MM.1S (cell line): ENCODE measurements at regions not wholly inside any gene's neighbourhood (a gene's known extent, or its start where the extent isn't known, plus 50 kb on each side); places are given as distances from the start of the nearest gene placed in this dataset.

Experiments used
- CTCF ChIP-seq: fragments of 300-600 bp; sonication (generic); IDR thresholded peaks from 2 replicates; pipeline ENCODE4 v1.5.1; 2016; ENCODE audit warnings: antibody characterized with exemption, low read length, mixed read lengths
- EZH2 ChIP-seq: fragments of 300-600 bp; sonication (generic); optimal IDR thresholded peaks from 2 replicates; pipeline ENCODE3; 2017; ENCODE audit warnings: low read depth, mild to moderate bottlenecking, antibody characterized with exemption, low read length, mixed read lengths
- EZH2phosphoT487 ChIP-seq: fragments of 300-600 bp; sonication (generic); IDR thresholded peaks from 2 replicates; pipeline ENCODE4 v1.6.1; 2018; ENCODE audit warnings: antibody characterized with exemption, low read length

GRCh38 chr4:81685104-81685503 is 213.4 kb upstream of the RASGEF1B start:
- TF ChIP-seq CTCF = no peak
- no peak for TF ChIP-seq EZH2phosphoT487
- no peak for TF ChIP-seq EZH2
